KOPT-K1 (cell line): ENCODE measurements at regions not wholly inside any gene's neighbourhood (a gene's known extent, or its start where the extent isn't known, plus 50 kb on each side); places are given as distances from the start of the nearest gene placed in this dataset.

ENCODE experiments used
- H3K27ac ChIP-seq: fragments of 200-600 bp; sonication (generic); 2 replicates; pipeline ENCODE4 v1.5.1; 2016; ENCODE audit warnings: antibody characterized with exemption, mild to moderate bottlenecking, low read depth, low read length; ENCODE audit not compliant: poor library complexity, severe bottlenecking
- H3K36me3 ChIP-seq: fragments of 200-600 bp; sonication (generic); 2 replicates; pipeline ENCODE4 v1.5.1; 2017; ENCODE audit warnings: antibody characterized with exemption, mild to moderate bottlenecking, low read length, moderate library complexity; ENCODE audit not compliant: insufficient read depth
- H3K9me3 ChIP-seq: fragments of 200-600 bp; sonication (generic); 2 replicates; pipeline ENCODE4 v1.5.1; 2017; ENCODE audit warnings: antibody characterized with exemption, low read length, mild to moderate bottlenecking; ENCODE audit not compliant: insufficient read depth, poor library complexity, severe bottlenecking

DNA sequence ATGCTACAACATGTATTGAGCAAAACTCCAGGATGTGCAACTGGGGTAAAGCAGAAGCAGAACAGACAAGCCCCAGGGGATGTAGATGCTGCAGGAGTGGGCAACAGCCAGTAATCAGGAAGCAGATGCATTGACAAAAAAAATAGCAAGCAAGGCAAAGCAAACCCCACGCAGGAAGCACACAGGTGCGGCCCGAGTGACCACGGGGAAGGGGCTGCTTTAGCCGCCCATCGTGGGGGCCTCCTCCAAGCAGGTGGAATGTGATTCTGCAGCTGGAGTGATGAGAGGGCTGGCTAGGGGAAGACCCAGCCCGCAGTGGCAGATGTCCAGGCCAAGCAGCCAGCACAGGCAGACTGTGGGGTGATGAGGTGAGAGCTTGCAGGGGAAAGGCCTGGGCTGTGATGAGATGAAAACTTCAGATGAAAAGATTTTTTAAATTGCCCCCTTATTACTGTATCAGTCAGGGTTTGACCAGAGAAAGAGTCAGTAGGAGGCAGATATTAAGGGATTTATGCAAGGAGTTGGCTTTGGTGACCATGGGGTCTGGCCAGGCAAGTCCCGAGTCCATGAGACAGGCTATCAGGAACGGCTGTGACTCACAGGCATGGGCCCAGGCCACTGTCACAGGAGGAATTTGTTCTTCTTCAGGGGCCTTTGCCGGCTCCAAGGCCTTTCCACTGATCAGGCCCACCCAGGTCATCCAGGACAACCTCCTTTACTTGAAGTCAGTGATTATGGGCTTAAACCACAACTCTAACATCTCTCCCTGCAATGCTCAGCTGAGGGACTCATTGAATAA lies 207.6 kb downstream of the ANKRD60 start:
- no peak overlapping the region for H3K27ac ChIP-seq

DNA sequence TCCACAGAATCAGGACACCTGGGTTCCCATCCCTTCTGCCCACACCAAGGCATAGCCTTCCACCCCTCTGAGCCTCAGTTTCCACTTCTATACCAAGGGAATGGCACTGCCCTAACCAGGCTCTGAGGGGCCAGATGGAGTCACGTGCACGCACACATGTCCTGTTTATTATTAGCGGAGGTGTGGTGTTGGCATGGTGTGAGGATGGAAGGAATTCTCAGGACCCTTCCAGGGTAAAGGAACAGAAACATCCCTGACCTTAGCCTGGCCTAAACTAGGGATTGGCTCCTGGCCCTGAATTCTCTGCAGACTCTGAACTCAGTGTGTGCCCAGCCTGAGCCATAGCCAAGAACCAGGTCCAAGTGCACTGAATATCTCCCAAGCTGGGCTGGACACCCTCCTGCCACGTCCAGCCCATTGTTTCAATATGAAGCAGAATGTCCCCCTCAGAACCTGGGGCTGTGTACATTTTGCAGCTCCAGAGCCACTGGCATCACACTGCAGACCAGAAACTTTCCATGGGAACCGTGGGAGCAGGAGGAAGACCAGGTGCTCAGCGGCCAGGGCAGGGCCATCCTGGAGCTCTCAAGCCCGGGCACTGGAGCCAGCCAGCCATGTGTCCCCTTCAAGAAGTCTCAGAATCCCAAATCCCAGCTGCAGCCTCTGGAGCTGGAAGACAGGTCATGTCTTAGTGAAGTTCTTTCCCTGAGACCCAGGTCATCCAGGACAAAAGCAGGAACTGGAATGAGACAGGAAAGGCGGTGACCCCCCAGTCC lies 208.4 kb downstream of the ANKRD60 start:
- Histone ChIP-seq H3K27ac (no peak overlapping the region), H3K9me3 (no peaks in the 10 kb centered on the region), H3K36me3 (no peaks in the 10 kb centered on the region)

More for the DNA sequence above, 207.6 kb downstream of the ANKRD60 start:
- no peaks in the 10 kb centered on the region for H3K36me3 ChIP-seq
- no peaks in the 10 kb centered on the region for H3K9me3 ChIP-seq

DNA sequence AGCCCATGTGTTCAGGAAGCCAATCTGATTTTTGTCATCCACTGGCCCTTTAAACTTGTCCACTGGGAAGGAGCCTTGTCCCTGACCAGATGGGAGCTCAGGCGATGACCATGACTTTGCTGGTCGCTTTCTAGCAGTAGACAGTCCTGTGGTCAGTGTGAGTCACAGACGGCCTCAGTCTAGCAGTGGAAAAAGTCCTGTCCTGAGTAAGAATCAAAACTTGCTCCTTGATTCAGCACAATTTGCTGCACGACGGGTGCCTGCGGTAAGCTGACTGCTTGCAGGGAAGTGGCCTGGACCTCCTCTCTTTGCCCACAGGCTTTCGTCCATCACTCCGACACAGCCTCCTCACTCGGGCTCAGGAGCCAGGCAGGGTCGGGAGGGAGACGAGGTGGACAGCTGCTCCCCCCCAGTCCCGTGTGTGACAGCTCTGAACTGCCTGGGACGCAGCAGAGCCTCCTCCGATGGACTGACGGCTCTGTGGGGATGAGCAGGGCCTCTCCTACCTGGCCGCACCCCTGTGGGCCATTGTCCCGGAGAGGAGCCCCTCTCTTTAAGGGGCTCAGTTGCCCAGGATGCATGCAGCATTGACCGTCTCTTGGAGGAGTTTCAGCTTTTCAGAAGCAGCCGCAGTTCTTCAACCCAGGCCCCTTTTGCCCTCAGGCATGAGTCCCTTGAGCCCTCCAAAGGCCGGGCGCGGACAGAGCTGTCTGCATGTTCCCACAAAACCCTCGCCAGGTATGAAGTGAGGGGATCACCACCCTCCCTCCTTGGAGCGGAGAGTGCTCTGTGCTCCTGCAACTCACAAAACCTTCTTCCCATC lies 209.2 kb downstream of the ANKRD60 start:
- Histone ChIP-seq H3K36me3 (no peaks in the 10 kb centered on the region), H3K9me3 (no peaks in the 10 kb centered on the region), H3K27ac (no peak overlapping the region)

DNA sequence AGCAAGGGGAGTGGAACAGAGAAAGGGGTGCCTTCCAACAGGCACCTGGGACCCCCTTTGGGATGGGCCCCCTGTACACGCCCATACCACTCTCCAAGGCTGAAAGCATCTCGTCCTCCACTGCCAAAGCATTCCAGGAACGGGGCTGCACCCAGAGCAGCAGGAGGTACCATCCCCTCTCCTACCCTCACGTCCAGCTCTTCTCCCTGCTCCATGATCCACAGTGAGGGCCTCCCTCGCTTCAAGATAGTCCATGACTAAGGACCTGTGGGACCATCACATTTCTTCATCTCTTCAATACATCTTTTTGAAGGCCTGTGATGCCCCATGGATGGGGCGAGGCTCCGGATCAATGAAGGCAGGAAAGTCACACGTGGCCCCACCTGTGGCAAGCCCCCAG lies 209.9 kb downstream of the ANKRD60 start:
- H3K36me3 ChIP-seq: no peaks in the 10 kb centered on the region
- no peaks in the 10 kb centered on the region for H3K9me3 ChIP-seq
- no peak overlapping the region for H3K27ac ChIP-seq

DNA sequence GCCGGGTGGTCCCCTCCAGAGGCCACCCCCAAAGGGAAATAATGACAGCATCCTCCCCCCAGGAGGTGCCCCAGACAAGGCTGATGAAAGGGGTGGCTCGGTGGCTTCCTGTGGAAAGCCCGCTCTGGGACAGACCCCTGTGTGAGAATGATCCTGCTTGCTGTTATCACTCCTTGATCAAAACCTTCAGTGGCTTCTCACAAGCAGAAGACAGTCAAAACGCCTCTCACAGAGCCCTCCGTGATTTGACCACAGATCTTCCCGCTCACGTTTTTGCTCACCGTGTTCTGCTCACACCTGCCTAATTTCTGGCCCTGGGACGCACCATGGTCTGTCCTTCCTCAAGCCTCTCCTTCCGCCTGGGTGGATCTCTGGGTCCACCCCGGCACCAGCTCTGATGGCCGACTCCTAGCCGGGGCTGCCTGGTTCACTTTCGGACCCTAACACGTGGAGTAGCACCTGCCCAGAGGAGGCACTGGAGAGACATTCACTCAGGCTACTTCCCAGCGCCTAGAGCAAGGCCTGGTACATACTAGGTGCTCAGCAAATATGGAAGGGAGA lies 210.4 kb downstream of the ANKRD60 start:
- Histone ChIP-seq H3K36me3 (no peaks in the 10 kb centered on the region), H3K27ac (no peak overlapping the region), H3K9me3 (no peaks in the 10 kb centered on the region)

DNA sequence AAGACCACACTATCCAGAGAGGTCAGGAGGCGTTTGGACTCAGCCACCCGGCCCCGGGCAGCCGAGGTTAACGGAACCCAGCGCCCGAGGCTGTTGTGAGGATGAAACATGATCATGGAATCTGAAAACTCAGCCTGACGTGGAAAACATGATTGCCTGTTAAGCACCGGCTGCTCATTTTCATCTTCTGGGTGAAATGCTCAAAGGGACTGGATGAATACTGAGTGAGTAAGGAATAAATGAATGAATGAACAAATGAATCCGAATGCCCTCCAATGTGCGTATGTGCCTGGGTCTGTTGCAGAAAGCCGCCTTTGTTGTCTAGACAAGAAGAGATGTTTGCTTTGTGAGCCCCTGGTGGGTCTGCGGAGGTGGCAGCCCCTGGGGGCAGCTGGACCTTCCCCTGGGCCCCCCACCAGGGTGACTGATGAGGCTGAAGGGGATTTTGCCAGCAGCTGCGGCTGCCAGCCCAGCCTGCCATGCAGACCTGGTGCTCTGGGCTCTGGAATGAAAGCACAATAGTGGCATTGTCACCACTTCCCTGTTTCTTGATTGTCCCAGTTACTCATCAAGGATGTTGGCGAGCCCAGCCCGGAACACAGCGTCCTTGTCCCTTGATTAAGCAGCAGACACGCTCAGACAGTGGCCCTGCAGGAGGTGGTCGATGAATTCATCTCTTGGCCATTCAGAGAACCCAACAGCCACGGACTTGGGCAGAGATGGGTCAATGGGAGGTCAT lies 211.1 kb downstream of the ANKRD60 start:
- H3K9me3 ChIP-seq: no peaks in the 10 kb centered on the region
- H3K27ac ChIP-seq: no peak overlapping the region
- H3K36me3 ChIP-seq: no peaks in the 10 kb centered on the region

DNA sequence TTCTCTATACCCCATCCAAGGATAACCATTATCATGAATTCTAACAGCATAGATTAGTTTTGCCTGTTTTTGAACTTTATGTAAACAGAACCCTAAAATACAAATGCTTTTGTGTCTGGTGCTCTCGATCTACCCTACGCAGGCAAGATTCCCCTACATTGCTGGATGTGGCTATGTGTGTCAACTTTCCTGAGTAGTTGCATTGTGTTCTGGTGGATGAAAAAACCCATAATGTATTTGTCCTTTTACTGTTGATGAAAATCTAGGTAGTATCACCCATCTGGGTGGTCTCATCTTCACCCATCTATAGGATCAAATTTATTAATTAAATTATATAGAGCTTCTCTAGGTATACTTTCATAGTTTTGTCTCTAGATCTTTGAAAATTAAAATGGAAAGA lies 211.7 kb downstream of the ANKRD60 start:
- Histone ChIP-seq H3K27ac (no peak overlapping the region), H3K36me3 (no peaks in the 10 kb centered on the region), H3K9me3 (no peaks in the 10 kb centered on the region)

DNA sequence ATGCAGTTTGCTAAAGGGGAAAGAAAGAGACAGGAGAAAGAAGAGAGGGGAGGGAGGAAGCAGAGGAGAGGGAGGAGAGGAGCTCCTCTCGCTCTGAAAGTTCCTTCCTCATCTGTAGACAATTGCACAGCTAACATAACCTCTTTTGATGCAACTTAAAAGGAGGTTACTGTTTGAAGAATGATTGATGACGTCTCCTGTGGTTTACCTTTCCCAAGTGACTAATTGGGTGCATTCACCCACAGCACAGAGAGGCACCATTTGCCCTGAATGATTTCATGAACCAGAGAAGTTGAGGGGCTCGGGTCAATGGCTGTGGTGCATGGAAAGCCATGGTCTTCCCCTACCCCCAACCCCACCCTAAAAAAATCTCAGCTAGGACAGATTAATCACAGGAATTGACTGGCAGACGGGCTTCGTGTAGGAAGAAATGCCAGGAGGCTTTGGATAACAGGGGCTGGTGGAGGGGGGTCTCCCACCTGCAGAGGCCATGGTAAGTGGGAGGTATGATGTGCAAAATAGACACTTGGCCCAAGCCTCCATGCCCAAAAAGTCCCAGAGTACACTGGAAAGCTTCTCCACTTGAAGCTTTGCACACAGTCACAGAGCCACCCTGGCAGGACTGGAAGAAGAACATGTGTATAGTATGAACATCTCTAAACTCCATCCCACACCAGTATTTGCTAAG lies 213.7 kb downstream of the ANKRD60 start:
- Histone ChIP-seq H3K9me3 (no peaks in the 10 kb centered on the region), H3K36me3 (no peaks in the 10 kb centered on the region), H3K27ac (peak overlapping the region; percentile 28)

DNA sequence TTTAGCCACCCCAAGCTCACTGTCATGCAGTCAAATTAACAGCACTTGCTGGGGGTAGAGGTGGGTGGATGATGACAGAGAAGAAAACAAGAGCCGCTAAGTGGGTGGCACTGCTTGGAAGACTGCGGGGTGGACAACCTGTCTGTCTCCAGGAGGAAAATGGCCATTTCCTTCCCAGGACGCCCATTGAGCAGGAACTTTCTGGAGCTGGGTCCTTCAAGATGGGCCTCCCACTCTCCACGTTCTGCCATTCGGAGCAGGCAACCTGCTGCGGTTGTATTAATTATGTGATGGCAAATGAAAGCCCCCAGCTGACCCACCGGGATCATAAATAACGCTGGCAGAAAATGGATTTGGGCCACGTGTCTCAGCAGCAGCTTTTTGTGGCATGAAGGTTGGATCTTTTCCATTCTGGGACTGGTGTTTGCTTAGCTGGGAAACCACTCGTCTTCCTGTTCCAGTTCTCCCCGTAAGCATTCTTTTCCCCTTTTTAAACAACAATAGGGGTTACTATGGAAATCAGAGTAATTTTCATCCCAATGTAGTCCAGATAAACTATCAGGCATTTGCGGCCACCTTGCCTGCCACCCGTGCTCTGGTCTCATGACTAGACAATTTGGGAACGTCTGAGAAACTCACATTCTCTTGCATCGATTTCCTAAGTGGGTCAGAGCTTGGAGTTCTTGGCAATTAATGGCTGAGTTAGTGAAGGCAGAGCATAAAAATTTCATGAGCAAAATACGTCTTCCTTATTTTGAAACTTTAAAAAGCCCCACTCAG lies 215.5 kb downstream of the ANKRD60 start:
- Histone ChIP-seq H3K36me3 (no peaks in the 10 kb centered on the region), H3K9me3 (no peaks in the 10 kb centered on the region), H3K27ac (no peak overlapping the region)

DNA sequence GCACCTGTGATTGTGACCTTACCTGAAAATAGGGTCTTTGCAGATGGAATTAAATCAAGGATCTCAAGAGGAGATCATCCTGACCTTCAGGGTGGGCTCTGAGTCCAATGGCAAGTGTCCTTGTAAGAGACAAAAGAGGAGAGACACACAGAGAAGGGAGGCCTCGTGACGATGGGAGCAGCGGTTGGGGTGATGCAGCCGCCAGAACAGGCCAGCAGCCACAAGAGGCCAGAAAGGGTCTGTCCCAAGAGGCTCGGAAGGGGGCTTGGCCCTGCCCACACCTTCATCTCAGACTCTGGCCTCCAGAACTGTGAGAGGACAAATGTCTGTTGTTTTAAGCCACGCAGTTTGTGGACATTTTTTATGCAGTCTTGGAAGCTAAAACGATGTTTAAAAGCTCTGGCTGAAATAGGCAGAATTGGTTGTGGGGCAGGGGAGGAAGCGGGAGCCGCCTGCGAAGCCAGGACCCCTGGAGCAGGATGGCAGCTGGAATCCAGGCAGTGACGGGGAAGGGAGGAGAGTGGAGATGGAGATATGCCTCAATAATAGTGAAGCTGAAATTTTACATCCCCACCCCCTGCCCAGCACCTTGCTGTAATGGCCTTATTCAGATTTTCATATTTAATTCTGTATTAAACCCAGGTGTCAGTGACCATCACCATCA lies 216.4 kb downstream of the ANKRD60 start:
- Histone ChIP-seq H3K9me3 (no peaks in the 10 kb centered on the region), H3K36me3 (no peaks in the 10 kb centered on the region), H3K27ac (no peak overlapping the region)

DNA sequence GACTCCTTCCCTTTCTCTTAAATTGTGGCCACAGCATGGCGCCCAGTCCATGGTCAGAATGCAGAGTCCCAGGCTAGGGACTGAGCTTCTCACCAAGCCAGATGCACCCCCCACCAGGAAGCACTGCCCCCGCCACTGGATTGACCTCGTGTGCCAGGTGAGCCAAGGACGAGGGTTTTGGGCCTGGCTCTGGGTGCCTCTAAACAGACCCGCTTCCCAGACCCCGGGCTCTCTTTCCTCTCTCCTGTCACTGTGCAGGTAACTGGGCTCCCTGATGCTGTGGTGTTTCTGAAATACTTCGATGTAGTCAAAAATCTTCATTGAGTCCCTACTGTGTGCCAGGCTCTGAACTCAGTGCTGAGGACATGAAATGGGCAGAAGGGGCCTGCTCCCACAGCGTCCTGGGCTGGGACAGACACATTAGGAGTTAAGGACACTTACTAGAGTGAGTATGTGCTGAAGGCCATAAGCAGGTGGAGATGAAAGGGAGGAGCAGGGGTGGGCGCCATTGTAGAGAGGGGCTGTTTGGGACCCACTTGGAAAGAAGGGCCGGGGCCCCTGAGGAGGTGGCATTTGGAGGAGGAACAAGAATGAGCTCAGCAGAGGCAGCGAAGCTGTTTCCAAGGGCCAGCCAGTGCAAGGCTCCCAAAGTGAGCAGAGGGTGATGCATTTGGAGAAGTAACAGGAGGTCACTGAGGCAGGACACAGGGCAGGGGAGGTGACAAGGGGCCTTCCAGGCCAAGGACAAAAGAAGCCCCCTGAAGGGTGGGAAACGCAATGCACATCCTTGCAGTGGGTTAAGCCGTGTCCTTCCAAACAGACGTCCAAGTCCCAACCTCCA lies 217.1 kb downstream of the ANKRD60 start:
- Histone ChIP-seq H3K9me3 (no peaks in the 10 kb centered on the region), H3K27ac (no peak overlapping the region)

DNA sequence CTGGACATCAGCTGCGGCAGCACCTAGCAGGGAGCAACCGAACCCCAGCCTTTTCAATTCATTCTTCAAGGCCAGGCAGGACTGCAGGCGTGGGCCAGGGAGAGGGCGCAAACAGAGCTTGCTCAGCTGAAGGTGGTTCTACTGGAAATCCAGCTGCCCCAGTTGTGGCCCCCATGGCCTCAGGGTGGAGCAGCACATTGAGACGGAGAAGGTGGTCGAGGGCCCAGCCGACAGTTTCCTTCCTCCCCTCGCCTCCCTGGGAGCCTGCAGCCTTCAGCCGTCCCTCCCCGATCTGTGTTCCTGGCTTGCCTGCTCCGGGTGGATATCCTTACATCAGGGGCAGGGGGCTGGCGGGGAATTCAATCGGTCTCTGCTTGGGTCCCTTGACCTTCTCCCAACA lies 217.8 kb downstream of the ANKRD60 start:
- Histone ChIP-seq H3K9me3 (no peaks in the 10 kb centered on the region), H3K27ac (no peak overlapping the region), H3K36me3 (no peaks in the 10 kb centered on the region)

More for the DNA sequence above, 217.1 kb downstream of the ANKRD60 start:
- H3K36me3 ChIP-seq: no peaks in the 10 kb centered on the region
